Smooth muscle cell (in vitro differentiated cells): ENCODE measurements at regions not wholly inside any gene's neighbourhood (a gene's known extent, or its start where the extent isn't known, plus 50 kb on each side); places are given as distances from the start of the nearest gene placed in this dataset.

ENCODE experiments used
- DNase-seq: peaks from one replicate; lab custom pipeline; 2025; ENCODE audit not compliant: unreplicated experiment; lab: John Stamatoyannopoulos, UW
- H2AFZ ChIP-seq: fragments of 200-600 bp; sonication (generic); 2 replicates; pipeline ENCODE4 v1.6.0; 2016; ENCODE audit warnings: antibody characterized with exemption, low read depth, mild to moderate bottlenecking
- H3F3A ChIP-seq: fragments of 200-600 bp; sonication (generic); 2 replicates; pipeline ENCODE4 v1.6.0; 2017; ENCODE audit warnings: antibody characterized with exemption, low read depth
- H3K27ac ChIP-seq: fragments of 200-600 bp; sonication (generic); 2 replicates; pipeline ENCODE4 v1.5.1; 2016; ENCODE audit warnings: low read depth, mild to moderate bottlenecking
- H3K27me3 ChIP-seq: fragments of 200-600 bp; sonication (generic); 2 replicates; pipeline ENCODE4 v1.6.1; 2016; ENCODE audit warnings: low read depth, mild to moderate bottlenecking
- H3K36me3 ChIP-seq: fragments of 200-600 bp; sonication (generic); 2 replicates; pipeline ENCODE4 v1.5.1; 2016; ENCODE audit warnings: low read depth
- H3K4me1 ChIP-seq: fragments of 200-600 bp; sonication (generic); 2 replicates; pipeline ENCODE4 v1.5.1; 2016; ENCODE audit warnings: low read depth
- H3K4me2 ChIP-seq: fragments of 200-600 bp; sonication (generic); 2 replicates; pipeline ENCODE4 v1.6.0; 2016; ENCODE audit warnings: mild to moderate bottlenecking
- H3K4me3 ChIP-seq: fragments of 200-600 bp; sonication (generic); 2 replicates; pipeline ENCODE4 v1.5.1; 2016; ENCODE audit warnings: mild to moderate bottlenecking
- H3K79me2 ChIP-seq: fragments of 200-600 bp; sonication (generic); 2 replicates; pipeline ENCODE4 v1.6.0; 2016; ENCODE audit warnings: low read depth, mild to moderate bottlenecking
- H3K9ac ChIP-seq: fragments of 200-600 bp; sonication (generic); 2 replicates; pipeline ENCODE4 v1.6.0; 2016; ENCODE audit warnings: low read depth
- H3K9me3 ChIP-seq: fragments of 200-600 bp; sonication (generic); replicated peaks from 2 replicates; pipeline ENCODE4 v1.5.1; 2016; ENCODE audit warnings: low read depth
- H4K20me1 ChIP-seq: fragments of 200-600 bp; sonication (generic); 2 replicates; pipeline ENCODE4 v1.6.0; 2016; ENCODE audit warnings: low read depth
- CTCF ChIP-seq: fragments of 200-600 bp; sonication (generic); IDR thresholded peaks from 2 replicates; pipeline ENCODE4 v1.5.1; 2017; ENCODE audit warnings: borderline replicate concordance, mild to moderate bottlenecking, antibody characterized with exemption; ENCODE audit not compliant: insufficient read depth, poor library complexity, severe bottlenecking
- WGBS: methylation state at CpG from one replicate; pipeline ENCODE4 v1.1.7; 2016; ENCODE audit warnings: low lambda C conversion rate; 5-methylcytosine and 5-hydroxymethylcytosine counted together

- Histone ChIP-seq H3K4me1 (peaks cover 9% of the 10 kb centered on the region), H3K79me2 (no peaks in the 10 kb centered on the region), H3K27me3 (no peaks in the 10 kb centered on the region), H3K9me3 (no peaks in the 10 kb centered on the region), H3K27ac (no peak overlapping the region), H3K4me2 (no peak overlapping the region), H4K20me1 (no peaks in the 10 kb centered on the region), H3K9ac (no peak overlapping the region), H2AFZ (no peak overlapping the region), H3F3A (no peaks in the 10 kb centered on the region), H3K4me3 (no peak overlapping the region), H3K36me3 (no peaks in the 10 kb centered on the region)
- DNase-seq: no peak
- no peak for TF ChIP-seq CTCF
- WGBS: 90% methylated on average over 3 of the region's 3 CpGs
Observed at GRCh38 chr18:41864216-41864615, 90.8 kb upstream of the PIK3C3 start.

- Histone ChIP-seq H4K20me1 (no peaks in the 10 kb centered on the region), H3K9me3 (no peaks in the 10 kb centered on the region), H3K4me1 (peaks cover 9% of the 10 kb centered on the region), H3K4me2 (no peak overlapping the region), H3K27me3 (no peaks in the 10 kb centered on the region), H3K4me3 (no peak overlapping the region), H3K9ac (no peak overlapping the region), H2AFZ (no peak overlapping the region), H3F3A (no peaks in the 10 kb centered on the region), H3K79me2 (no peaks in the 10 kb centered on the region), H3K36me3 (no peaks in the 10 kb centered on the region), H3K27ac (no peak overlapping the region)
- DNase-seq: no peak
- no peak for TF ChIP-seq CTCF
Observed at GRCh38 chr18:41862921-41863320, 92.1 kb upstream of the PIK3C3 start.

GRCh38 chr18:41860987-41861386, 94.0 kb upstream of the PIK3C3 start:
- H3K9ac ChIP-seq: no peak overlapping the region
- H3K4me3 ChIP-seq: no peak overlapping the region
- no peak overlapping the region for H2AFZ ChIP-seq
- peaks cover 9% of the 10 kb centered on the region for H3K4me1 ChIP-seq
- H3K27me3 ChIP-seq: no peaks in the 10 kb centered on the region
- no peak for TF ChIP-seq CTCF
- 78% methylated on average over 2 of the region's 2 CpGs for WGBS
- no peak overlapping the region for H3K27ac ChIP-seq
- H3K9me3 ChIP-seq: no peaks in the 10 kb centered on the region
- H4K20me1 ChIP-seq: no peaks in the 10 kb centered on the region
- no peaks in the 10 kb centered on the region for H3K36me3 ChIP-seq
- no peaks in the 10 kb centered on the region for H3K79me2 ChIP-seq
- no peak for DNase-seq
- no peaks in the 10 kb centered on the region for H3F3A ChIP-seq
- no peak overlapping the region for H3K4me2 ChIP-seq

- DNase-seq: no peak
- Histone ChIP-seq H3K9ac (no peak overlapping the region), H3K27me3 (no peaks in the 10 kb centered on the region), H3K9me3 (no peaks in the 10 kb centered on the region), H3K4me3 (no peak overlapping the region), H3K79me2 (no peaks in the 10 kb centered on the region), H3K36me3 (no peaks in the 10 kb centered on the region), H3F3A (no peaks in the 10 kb centered on the region), H2AFZ (no peak overlapping the region), H3K27ac (no peak overlapping the region), H3K4me1 (peaks cover 3% of the 10 kb centered on the region), H4K20me1 (no peaks in the 10 kb centered on the region), H3K4me2 (no peak overlapping the region)
- TF ChIP-seq CTCF: no peak
- 72% methylated on average over 2 of the region's 2 CpGs for WGBS
Observed at GRCh38 chr18:41858761-41859555, 96.1 kb upstream of the PIK3C3 start.
